ENCODE measurements at regions not wholly inside any gene's neighbourhood (a gene's known extent, or its start where the extent isn't known, plus 50 kb on each side); places are given as distances from the start of the nearest gene placed in this dataset.

- H4K20me1 ChIP-seq (replicated peaks in 1 of 2; ENCODE audit: control insufficient read depth in 1 of 2, insufficient read depth in 2 of 2, low read length in 2 of 2), result no peaks in the 10 kb centered on the region
- H3K4me3 ChIP-seq (ENCODE audit: extremely low read depth in 1 of 4, insufficient read depth in 2 of 4, low read depth in 3 of 4, low read length in 4 of 4), result no peak overlapping the region
- H3K56ac ChIP-seq (replicated peaks; ENCODE audit: insufficient read length, low read depth, low read length), result no peak overlapping the region
- no peak overlapping the region for H3K27ac ChIP-seq (ENCODE audit: low read depth, low read length)
- H3K27me3 ChIP-seq (replicated peaks in 1 of 4; ENCODE audit: control insufficient read depth in 3 of 4, extremely low read depth in 1 of 4, insufficient read depth in 3 of 4, low read length in 3 of 4), result no peaks in the 10 kb centered on the region
- H4K91ac ChIP-seq (replicated peaks; ENCODE audit: insufficient read length, low read length), result no peak overlapping the region
- H4K8ac ChIP-seq (ENCODE audit: extremely low read depth, insufficient read depth, low read length), result no peak overlapping the region
- POLR2A ChIA-PET (ENCODE audit: partially characterized antibody), result no interaction called here
- no peak overlapping the region for H3K14ac ChIP-seq (ENCODE audit: insufficient read length)
- CTCF ChIA-PET (ENCODE audit: partially characterized antibody), result no interaction called here
- H3K23ac ChIP-seq (ENCODE audit: insufficient read length), result no peak overlapping the region
- H2BK12ac ChIP-seq (ENCODE audit: low read depth, low read length), result no peak overlapping the region
- no peaks in the 10 kb centered on the region; the same call in 1 of the 2 replicates for H3K23me2 ChIP-seq (ENCODE audit: low read depth, low read length)
- WGBS, 2 experiments (ENCODE audit: extremely low coverage in 1 of 2, insufficient coverage in 1 of 2, insufficient read length in 1 of 2, insufficient replicate concordance in 2 of 2, low coverage in 1 of 2, low lambda C conversion rate in 2 of 2, missing lambda C conversion rate in 1 of 2), result 79% methylated on average over 2 of the region's 3 CpGs; no CpG with 5 or more reads in 1 of the 2 experiments
- no peak overlapping the region for H3K4ac ChIP-seq (replicated peaks; ENCODE audit: insufficient read length, low read depth, low read length)
- no peaks in the 10 kb centered on the region for H3K79me2 ChIP-seq (ENCODE audit: control insufficient read depth in 1 of 2, insufficient read depth in 2 of 2, low read length in 2 of 2)
- H2BK15ac ChIP-seq (ENCODE audit: low read length), result no peak overlapping the region
- no peaks in the 10 kb centered on the region for H3K9me3 ChIP-seq (ENCODE audit: insufficient read depth in 2 of 2, low read depth in 1 of 2, low read length in 1 of 2)
- no peak overlapping the region for H3K4me2 ChIP-seq (ENCODE audit: insufficient read depth in 1 of 2, low read depth in 2 of 2, low read length in 2 of 2)
- no peak overlapping the region for H2BK5ac ChIP-seq (ENCODE audit: low read depth, low read length)
- H3K4me1 ChIP-seq (replicated peaks in 1 of 4; ENCODE audit: control insufficient read depth in 3 of 4, insufficient read depth in 4 of 4, low read length in 3 of 4), result no peaks in the 10 kb centered on the region
- no peak for DNase-seq (ENCODE audit: low read depth in 1 of 2, low spot score in 2 of 2)
- H3K18ac ChIP-seq (ENCODE audit: extremely low read depth, low read length), result no peak overlapping the region
- H2BK120ac ChIP-seq (replicated peaks; ENCODE audit: low read depth, low read length), result no peak overlapping the region
- no peaks in the 10 kb centered on the region for H3K36me3 ChIP-seq (ENCODE audit: control insufficient read depth in 2 of 4, insufficient read depth in 4 of 4, low read length in 3 of 4)
- no peak overlapping the region for H4K5ac ChIP-seq (ENCODE audit: insufficient read length, low read depth, low read length)
- no peak overlapping the region for H2AFZ ChIP-seq (ENCODE audit: low read length)
- H3K9ac ChIP-seq (replicated peaks in 1 of 4; ENCODE audit: extremely low read depth in 1 of 4, low read depth in 3 of 4, low read length in 3 of 4), result no peak overlapping the region
- FAIRE-seq, result no peak
- H2BK20ac ChIP-seq (ENCODE audit: low read length), result no peak overlapping the region
- H3K79me1 ChIP-seq (ENCODE audit: low read depth, low read length), result no peaks in the 10 kb centered on the region
- no peak overlapping the region for H2AK5ac ChIP-seq (ENCODE audit: low read depth, low read length)
- no peak for TF ChIP-seq SP2 (IDR thresholded peaks at IDR 0.05; ENCODE audit: low read length)
- TF ChIP-seq KDM1A (IDR thresholded peaks at IDR 0.05; ENCODE audit: borderline replicate concordance, low read length), result no peak
- TF ChIP-seq GTF2F1 (IDR thresholded peaks at IDR 0.05; ENCODE audit: borderline replicate concordance, low read depth, low read length), result no peak
- no peak for TF ChIP-seq ZNF274 (IDR thresholded peaks at IDR 0.05; ENCODE audit: borderline replicate concordance, extremely low read depth, low read length)
- no peak for TF ChIP-seq ASH2L (IDR thresholded peaks at IDR 0.05; ENCODE audit: low read length)
- no peak for TF ChIP-seq KDM5A (IDR thresholded peaks at IDR 0.05; ENCODE audit: low read length)
- TF ChIP-seq NANOG (IDR thresholded peaks at IDR 0.05; ENCODE audit: insufficient read depth, low read depth, low read length, poor library complexity, severe bottlenecking), result no peak
- no peak for TF ChIP-seq RBBP5 (IDR thresholded peaks at IDR 0.05; ENCODE audit: borderline replicate concordance, low read depth, low read length)
- TF ChIP-seq, protein P1, sequence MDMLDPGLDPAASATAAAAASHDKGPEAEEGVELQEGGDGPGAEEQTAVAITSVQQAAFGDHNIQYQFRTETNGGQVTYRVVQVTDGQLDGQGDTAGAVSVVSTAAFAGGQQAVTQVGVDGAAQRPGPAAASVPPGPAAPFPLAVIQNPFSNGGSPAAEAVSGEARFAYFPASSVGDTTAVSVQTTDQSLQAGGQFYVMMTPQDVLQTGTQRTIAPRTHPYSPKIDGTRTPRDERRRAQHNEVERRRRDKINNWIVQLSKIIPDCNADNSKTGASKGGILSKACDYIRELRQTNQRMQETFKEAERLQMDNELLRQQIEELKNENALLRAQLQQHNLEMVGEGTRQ (IDR thresholded peaks at IDR 0.05; ENCODE audit: low read length), result no peak
- no peak for TF ChIP-seq PHF8 (conservative IDR thresholded peaks at IDR 0.05; ENCODE audit: low read depth, low read length)
- TF ChIP-seq RNF2 (IDR thresholded peaks at IDR 0.05; ENCODE audit: borderline replicate concordance, low read depth, low read length, missing control alignments, poor library complexity, severe bottlenecking), result no peak
- no peak for TF ChIP-seq SIX5 (IDR thresholded peaks at IDR 0.05; ENCODE audit: low read depth, low read length)
- no peak for TF ChIP-seq BRCA1 (IDR thresholded peaks at IDR 0.05; ENCODE audit: low read depth, low read length)
These were observed 440.7 kb downstream of the TAF11L14 start for GRCh38 chr5:18074961-18075360.

All from H1 (cell line).